Stimulated activated CD4-positive, alpha-beta T cell treated with anti-CD3 and anti-CD28 coated beads, Interleukin-1b, Interleukin-23, amount 100 ng/mL, for 1 hour (primary cell): ENCODE measurements at regions not wholly inside any gene's neighbourhood (a gene's known extent, or its start where the extent isn't known, plus 50 kb on each side); places are given as distances from the start of the nearest gene placed in this dataset.
"Not testable (repeated sequence)": the region's sequence is repeated elsewhere in the genome, so short reads cannot be mapped to it uniquely, and the experiment has no call there.

ENCODE experiments used
- DNase-seq, 2 donors: peaks; one replicate each; pipeline ENCODE4 v3.0.0-alpha.2; 2020; ENCODE audit warnings: low read depth in 2 of 2

DNA sequence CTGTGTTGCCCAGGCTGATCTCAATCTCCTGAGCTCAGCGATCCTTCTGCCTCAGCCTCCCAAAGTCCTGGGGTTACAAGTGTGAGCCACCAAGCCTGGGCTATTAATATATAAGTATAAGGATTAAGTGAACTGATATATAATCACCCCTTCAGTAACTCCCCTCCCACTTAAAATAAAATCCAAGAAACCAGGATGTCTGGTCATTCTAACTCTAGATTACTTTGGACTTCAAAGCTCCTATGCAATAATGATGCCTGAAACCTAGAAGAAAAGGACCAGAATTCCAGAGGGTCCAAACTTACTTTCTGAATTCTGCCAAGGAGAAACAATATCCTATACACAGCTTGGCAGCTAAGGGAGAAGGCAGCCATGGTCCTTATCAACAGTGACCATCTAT lies 206.8 kb upstream of the ZNF217 start:
- DNase-seq = no peak

DNA sequence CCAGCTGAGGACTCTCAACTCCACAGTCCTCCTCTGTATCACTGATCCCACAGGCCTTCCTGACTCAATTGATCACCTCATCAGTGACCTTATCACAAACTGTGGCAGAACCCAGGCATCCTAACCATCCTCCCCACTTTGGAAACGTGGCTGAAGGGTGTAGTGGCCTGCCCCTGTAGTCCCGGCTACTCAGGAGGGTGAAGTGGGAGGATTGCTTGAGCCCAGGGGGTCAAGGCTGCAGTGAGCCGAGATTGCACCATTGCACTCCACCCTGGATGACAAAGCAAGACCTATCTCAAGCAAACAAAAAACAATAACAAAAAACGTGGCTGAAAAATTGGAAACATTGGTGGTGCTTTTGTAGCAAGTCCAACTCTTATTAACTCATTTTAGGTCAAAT lies 203.4 kb upstream of the ZNF217 start:
- DNase-seq = no peak

GRCh38 chr20:53795170-53795569 lies 201.5 kb upstream of the ZNF217 start:
- DNase-seq = no peak

DNA sequence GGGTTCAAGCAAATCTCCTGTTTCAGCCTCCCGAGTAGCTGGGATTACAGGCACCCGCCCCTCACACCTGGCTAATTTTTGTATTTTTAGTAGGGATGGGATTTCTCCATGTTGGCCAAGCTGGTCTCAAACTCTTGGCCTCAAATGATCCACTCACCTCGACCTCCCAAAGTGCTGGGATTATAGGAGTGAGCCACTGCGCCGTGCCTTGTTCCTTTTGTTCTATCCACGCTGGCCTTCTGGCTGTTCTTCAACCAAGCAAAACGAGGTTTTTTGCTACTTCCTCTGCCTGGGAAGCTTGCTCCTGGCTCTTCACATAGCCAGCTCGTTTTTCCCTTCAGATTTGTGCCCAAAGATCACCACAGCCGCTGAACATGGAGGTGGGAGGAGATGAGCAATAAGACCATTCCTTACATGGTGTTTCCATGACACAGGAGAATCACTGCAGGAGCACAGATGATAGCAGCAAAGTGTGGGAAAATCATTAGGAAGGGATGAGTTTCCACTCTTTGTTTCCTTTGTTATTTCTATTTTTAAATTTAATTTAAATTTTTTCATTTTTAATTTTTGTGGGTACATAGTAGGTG lies 201.0 kb upstream of the ZNF217 start:
- DNase-seq = no peak

DNA sequence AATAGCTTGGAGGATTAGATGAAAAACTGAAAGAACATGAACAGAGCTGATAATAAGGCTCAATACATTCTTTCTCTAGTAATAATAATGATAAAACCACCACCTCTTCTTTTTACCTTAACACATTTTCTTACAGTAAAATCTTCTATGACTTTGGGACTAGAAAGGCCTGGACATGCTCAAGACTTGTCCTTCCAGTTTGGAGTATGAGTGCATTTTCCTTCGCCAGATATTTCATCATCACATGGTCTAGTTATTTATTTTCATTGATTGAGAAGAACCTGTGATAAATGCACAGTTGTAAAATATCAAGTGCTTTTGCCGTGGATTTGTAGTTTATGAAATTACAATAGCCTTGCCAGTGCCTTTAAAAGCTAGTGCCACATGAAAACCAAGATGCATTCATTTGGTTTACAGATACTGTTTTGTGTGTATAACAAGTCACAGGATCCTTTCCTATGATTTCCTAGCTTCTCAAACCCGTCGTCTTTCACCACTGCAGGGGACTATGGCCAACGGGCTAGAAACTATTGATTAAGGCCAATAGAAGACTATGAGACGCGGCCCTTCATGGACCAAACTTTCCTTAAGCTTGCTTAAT lies 200.2 kb upstream of the ZNF217 start:
- no peak for DNase-seq

GRCh38 chr20:53792946-53793536 lies 199.4 kb upstream of the ZNF217 start:
- no peak for DNase-seq

DNA sequence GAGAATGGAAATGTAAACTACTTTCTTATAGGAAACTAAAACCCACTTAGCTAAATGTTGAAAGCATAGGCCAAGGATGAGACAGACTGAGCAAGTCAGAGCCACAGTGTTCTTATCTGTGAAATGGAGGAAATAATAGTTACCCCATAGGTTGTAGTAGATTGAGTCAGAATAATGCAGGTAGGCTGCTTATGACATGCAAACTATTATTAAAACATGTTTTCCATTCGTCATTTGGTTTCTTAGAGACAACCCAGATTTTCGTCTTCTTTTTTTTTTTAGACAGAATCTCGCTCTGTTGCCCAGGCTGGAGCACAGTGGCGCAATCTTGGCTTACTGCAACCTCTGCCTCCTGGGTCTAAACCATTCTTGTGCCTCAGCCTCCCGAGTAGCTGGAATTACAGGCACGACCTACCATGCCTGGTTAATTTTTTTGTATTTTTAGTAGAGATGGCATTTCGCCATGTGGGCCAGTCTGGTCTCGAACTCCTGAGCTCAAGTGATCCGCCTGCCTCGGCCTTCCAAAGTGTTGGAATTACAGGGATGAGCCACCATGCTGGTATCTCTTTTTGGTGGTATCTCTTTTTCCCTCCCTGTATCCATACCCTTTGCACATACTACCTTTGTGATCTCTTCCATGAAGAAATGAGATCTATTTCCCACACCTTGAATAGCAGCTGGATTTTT lies 196.5 kb upstream of the ZNF217 start:
- no peak for DNase-seq

- DNase-seq = no peak
These were observed 194.8 kb upstream of the ZNF217 start for GRCh38 chr20:53788253-53789022.

DNA sequence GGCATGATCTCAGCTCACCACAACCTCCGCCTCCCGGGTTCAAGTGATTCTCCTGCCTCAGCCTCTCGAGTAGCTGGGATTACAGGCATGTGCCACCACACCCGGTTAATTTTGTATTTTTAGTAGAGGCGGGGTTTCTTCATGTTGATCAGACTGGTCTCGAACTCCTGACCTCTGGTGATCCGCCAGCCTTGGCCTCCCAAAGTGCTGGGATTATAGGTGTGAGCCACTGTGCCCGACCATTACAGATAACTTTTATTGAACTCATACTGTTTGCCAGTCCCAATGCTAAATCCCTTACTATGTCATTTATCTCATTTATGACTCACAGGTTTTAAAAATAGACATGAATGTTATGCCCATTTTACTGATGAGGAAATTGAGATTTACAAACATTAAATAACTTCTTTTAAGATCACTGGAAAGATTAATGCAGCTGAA lies 193.9 kb upstream of the ZNF217 start:
- not testable (repeated sequence) for DNase-seq

- no peak for DNase-seq
These were observed 193.0 kb upstream of the ZNF217 start for GRCh38 chr20:53786445-53787267.

GRCh38 chr20:53786071-53786444 lies 192.4 kb upstream of the ZNF217 start:
- no peak for DNase-seq

DNA sequence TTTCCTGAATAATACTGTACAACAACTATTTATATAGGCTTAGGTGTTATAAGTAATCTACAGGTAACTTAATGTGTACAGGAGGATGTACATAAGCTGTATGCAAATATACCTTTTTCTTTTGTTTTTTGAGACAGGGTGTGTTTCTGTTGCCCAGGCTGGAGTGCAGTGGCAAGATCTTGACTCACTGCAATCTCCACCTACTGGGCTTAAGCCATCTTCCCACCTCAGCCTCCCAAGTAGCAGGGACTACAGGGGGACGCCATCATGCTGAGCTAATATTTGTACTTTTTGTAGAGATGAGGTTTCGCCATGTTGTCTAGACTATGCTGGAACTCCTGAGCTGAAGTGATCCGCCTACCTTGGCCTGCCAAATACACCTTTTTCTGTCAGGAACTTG lies 191.7 kb upstream of the ZNF217 start:
- no peak for DNase-seq

DNA sequence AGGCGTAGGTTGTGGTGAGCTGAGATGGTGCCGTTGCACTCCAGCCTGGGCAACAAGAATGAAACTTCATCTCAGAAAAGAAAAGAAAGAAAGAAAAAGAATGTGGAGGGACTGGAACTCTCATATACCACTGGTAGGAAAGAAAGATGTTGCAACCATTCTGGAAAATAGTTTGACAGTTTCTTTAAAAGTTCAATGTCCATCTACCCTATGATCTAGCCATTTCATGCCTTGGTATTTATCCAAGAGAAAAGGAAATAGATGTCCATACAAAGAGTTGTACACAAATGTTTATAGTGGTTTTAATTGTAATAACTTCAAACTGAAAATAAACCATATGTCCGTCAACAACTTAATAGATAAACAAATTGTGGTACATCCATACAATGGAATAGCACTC lies 190.1 kb upstream of the ZNF217 start:
- no peak for DNase-seq

DNA sequence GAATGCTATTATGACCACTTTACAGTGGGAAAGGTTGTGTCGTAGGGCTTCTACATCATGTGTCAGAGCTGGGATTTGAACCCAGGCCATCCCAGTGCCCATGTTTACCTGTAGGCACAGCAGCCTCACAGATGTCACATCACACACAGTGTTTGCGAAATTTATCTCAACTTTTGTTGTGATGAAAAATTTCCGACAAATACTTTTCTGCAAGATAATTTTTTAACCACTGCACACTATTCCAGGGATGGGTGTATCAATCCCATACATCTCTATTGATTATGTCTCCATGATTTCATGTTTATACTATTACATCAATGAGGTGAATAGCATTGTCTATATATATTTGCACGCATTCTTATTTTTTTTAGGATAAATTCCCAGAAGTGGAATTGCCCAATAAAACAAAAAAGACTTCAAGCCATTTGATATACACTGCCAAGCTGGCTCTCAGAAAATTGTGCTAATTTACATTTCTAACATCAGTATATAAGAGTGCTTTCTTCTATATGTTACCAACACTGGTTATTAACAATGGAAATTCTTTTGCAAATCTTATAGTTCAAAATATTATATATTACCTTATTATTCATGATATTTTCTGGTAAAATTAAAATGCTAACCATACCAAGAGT lies 189.1 kb upstream of the ZNF217 start:
- DNase-seq = no peak

DNA sequence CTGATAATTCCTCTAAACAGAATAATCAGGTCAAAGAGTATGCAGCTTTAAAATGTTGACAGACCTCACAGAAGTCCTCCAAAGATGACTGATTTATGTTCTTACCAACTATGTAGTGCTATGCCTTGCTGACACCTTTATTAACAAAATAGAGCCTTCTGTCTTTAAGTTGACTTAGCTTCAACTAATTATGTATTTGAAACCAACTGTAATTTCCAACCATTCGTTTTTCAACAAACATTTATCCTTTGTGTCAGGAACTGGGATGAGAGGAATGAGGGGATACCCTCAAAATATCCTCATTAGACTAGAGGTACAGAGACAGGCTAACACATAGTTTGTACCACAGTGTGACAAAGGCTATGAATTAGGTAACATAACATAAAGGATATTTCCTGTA lies 186.2 kb upstream of the ZNF217 start:
- DNase-seq = no peak

DNA sequence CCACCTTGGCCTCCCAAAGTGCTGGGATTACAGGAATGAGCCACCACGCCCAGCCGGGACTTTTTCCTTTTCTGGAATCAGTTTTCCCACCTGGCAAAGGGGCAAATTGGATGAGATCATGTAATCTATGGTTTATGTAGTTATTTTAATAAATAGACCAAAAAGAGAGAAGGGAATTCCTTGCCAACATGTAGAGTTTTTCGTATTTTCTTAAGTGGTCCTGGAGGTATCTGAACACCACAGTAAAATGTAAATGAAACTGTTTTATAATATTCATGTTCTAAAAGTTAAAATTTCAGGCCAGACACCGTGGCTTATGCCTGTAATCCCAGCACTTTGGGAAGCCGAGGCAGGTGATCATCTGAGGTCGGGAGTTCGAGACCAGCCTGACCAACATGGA lies 185.1 kb upstream of the ZNF217 start:
- DNase-seq = no peak

DNA sequence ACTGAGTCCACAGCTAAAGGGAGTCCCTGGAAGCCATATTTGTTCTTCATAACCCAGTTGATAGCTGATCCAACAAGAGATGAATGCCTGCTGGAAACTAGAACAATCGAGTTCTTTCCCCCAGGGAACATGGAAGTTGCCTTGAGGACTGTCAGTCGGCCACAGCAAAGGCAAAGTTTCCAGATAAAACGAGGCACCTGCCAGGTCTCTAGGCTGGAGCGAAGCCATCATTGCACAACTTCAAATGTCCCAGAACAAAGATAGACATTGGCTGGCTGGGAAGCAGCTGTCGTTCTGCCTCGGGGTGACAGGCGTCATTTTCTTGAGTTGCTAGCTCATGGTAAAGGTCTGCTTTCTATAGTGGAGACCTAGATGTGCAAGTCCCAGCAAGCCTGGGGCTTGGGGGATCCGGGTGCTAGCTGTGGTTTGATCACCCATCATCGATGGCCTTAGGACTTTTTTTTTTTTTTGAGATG lies 184.4 kb upstream of the ZNF217 start:
- no peak for DNase-seq

GRCh38 chr20:53777402-53777801 lies 183.8 kb upstream of the ZNF217 start:
- DNase-seq = not testable (repeated sequence)

- DNase-seq = no peak
These were observed 183.2 kb upstream of the ZNF217 start for GRCh38 chr20:53776858-53777257.

DNA sequence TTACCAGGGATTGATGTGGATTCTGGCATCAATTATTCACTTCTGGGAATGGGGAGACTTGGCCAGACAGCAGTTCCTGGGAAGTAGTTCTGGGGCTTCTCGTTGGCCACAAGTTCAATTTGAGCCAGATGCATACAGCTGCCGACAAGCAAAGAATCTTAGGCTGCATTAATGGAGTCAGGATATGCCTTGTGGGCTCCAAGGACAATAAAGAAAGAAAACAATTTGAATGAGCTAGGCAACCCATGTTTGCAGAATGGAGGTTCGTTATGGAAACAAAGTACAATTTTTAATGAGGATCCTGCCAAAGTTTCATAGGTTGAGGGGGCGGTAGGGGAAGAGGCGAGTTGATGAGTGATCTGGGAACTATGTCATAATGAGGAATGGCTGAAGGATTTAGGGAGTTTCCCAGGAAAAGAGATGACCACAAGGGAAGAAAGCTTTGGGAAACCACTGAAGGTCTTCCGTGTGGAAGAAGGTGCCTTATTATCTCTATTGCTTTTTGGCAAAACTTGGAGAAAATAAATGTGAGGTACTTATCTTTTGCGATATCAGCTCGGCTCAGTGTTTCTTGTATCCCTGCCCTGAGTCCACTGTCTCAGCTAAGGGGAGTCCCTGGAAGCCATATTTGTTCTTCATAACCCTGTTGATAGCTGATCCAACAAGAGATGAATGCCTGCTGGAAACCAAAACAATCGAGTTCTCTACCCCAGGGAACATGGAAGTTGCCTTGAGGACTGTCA lies 181.0 kb upstream of the ZNF217 start:
- no peak for DNase-seq
